HG02840 (cell line): ENCODE measurements at regions not wholly inside any gene's neighbourhood (a gene's known extent, or its start where the extent isn't known, plus 50 kb on each side); places are given as distances from the start of the nearest gene placed in this dataset.
"Not testable (repeated sequence)": the region's sequence is repeated elsewhere in the genome, so short reads cannot be mapped to it uniquely, and the experiment has no call there.

ENCODE experiments used
- ATAC-seq: cut with Tn5 transposase; IDR thresholded peaks from one replicate; pipeline ENCODE4 v1.9.1; 2021; ENCODE audit warnings: mild to moderate bottlenecking, moderate library complexity, moderate number of reproducible peaks; ENCODE audit not compliant: unreplicated experiment, low FRiP score

DNA sequence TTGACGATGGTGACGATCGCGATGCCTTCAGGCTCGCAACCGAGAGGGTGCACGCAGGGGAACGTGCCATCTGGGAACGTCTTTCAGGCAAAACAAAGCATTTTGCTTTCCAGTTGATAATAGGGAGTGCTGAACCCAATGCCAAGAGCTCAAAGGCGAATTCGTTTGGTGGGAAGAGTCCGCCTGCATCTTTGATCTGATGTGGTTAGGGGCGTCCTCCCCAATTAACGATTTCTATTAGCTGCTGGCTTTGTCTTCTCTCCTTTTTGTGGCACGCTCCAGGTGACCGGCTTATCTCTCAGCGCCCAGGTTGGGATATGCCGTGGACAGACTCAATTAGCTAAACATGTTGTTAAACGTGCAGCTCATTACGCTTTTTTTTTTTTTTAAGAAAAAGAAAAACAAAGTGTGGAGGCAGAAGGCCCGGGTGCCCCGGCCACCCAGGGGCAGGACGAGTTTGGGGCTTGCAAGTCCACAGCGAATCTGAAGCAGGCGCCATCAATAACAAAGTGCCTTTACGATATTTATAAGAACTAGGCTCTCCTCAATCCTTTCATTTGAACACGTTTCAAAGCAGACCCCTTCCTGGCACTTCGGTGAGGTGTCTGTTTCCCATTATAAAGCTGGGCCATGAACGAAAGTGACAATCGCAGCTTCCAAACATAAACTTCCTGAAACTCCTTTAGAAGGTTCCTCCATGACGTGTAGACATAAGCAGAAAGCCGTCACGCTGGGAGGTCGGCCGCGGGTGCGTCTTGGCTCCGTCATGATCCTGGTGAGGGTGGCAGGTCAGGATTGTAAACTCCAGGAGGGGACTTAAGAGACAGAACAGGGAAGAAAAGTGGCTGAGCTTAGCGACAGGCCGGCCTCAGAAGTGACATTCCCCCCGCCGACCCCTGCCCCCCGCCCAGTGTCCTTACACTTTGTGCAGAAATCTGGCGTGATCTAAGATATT lies 155.3 kb downstream of the LAT start:
- not testable (repeated sequence) for ATAC-seq

- ATAC-seq: no peak
These were observed 154.5 kb downstream of the LAT start for GRCh38 chr16:29139261-29139802.

DNA sequence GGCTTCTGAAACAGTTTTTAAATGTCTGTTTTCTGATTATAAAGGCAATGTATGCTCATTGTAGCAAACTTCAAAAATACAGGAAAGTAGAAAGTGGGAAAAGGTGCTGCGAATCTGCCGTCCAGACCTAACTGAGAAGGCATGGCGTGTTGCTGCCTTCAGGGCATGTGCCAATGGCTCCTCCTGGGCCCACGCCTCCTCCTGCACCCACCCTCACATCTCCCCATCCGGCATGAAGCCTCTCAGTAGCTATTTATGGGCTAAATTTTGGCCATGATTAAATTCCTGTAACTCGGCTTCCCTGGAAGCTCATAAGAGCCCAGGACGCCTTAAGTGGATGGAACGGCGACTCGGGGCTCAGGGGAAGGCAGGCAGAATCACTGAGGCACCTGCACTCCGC lies 153.8 kb downstream of the LAT start:
- not testable (repeated sequence) for ATAC-seq

DNA sequence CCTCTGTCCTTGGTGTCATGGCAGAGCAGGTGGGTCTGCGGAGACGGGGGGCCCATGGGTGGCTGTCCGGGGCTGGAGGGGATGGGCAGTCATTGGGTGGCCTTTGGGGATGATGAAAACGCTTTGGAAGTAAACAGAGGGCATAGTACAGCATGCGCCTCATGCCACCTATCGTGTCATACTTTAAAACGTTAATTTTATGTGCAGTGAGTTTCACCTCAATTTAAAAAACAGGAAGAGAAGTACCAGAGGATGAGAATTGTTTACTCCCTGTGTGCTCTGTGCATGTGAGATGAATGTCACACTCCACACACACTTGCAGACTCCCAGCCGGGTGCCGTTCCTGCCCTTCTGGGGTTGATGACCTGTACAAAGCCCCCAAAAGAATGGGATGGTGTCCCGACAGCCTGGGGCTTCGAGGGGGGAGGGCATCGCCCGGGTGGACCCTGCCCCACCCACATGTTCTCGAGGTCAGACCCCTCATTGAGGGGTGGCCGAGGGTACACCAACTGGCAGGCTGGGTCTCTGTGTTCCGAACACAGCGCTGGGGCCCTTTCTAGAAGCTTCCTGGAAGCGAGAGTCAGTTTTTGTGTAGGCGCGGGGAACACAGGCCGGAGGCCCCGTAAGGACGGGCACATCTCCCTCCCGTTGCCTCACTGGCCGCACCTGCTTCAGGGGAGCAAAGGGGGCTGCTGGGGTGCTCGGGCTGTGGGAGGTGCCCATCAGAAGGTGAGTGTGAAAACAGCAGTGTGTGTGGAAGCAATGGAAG lies 153.2 kb downstream of the LAT start:
- not testable (repeated sequence) for ATAC-seq

GRCh38 chr16:29137461-29137860 lies 152.6 kb downstream of the LAT start:
- not testable (repeated sequence) for ATAC-seq

DNA sequence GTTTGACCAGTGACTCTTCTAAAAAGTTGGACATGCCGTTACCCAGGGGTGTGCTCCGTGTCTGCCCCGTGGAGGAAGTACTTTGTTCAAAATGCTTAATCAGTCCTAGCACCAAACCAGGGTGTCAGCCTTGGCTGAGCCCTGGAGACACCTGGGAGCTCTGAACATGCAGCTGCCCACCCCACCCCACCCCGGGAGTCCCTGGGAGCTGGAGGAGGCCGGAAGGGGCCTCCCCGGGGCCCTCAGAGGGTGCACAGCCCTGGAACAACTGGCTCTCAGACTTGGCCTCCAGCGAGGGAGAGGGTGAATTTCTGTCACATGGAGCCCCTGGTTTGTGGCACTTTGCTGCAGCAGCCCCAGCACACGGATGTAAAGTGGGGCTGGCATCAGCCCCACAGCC lies 152.1 kb downstream of the LAT start:
- not testable (repeated sequence) for ATAC-seq

DNA sequence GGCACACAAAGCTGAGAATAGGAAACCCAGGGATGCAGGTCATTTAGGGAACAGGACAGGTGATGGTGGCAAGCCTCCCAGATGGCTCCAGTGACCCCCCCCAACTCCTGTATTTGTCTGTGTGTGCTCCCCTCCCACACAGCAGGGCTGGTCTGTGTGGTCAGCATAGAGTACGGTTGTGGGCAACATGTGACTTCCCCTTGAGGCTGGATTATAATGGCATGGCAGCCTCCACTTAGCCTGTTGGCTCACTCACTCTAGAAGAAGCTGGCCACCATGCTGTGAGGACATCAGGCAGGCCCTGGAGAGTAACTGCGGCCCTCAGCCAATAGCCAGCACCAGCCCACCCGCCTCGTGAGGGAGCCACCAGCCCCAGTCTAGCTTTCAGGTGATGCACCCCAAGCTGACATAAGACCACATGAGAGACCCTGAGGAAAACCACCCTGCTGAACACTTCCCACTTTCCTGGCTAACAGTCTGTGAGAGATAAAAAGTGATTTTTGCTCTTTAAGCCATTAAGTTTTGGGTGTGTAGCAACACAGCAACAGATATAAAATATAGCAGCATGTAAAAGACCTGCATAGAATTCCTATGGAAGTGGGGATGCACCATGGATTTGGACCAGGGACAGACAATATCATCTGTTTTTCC lies 151.3 kb downstream of the LAT start:
- ATAC-seq: not testable (repeated sequence)

DNA sequence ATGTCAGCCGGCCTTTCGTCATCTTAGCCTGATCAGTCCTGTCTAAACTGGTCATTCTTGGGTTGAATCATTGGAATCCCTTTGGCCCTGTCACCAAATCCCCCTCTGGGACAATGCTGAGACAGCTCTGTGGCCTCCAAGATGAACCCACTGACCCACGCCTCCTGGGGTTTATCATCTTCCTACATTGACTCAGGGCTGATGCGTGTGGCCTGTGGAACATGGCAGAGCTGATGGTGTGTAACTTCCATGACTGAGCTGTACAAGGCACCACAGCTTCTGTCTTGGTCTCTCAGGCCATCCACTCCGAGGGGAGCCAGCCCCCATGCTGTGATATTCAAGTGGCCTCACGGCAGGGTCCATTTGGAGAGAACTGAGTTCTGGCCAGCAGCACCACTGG lies 150.2 kb downstream of the LAT start:
- ATAC-seq: not testable (repeated sequence)

- not testable (repeated sequence) for ATAC-seq
These were observed 149.0 kb downstream of the LAT start for GRCh38 chr16:29133681-29134430.

DNA sequence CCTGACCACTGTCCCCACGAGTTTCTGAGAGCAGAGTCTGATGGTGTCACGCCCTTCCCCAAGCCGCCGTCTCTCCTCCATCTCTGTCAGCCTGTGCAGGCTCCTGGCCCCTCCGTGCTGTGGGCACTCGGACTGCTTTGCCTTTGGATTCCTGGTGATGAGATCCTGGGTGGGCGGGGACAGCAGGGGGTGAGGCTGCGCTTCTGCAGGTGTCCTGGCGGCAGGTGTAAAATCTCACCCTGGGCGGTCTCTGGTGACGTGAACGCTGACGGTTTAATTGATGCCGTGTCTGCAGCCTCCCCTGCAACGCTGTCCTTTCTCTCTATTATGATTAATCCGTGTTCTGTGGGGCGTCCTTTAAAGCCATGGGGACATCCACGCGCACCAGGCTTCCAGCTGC lies 148.0 kb downstream of the LAT start:
- not testable (repeated sequence) for ATAC-seq

- ATAC-seq: not testable (repeated sequence)
These were observed 147.6 kb downstream of the LAT start for GRCh38 chr16:29132444-29132843.

- ATAC-seq: not testable (repeated sequence)
These were observed 146.3 kb downstream of the LAT start for GRCh38 chr16:29130901-29131851.

- not testable (repeated sequence) for ATAC-seq
These were observed 145.4 kb downstream of the LAT start for GRCh38 chr16:29130131-29130711.

DNA sequence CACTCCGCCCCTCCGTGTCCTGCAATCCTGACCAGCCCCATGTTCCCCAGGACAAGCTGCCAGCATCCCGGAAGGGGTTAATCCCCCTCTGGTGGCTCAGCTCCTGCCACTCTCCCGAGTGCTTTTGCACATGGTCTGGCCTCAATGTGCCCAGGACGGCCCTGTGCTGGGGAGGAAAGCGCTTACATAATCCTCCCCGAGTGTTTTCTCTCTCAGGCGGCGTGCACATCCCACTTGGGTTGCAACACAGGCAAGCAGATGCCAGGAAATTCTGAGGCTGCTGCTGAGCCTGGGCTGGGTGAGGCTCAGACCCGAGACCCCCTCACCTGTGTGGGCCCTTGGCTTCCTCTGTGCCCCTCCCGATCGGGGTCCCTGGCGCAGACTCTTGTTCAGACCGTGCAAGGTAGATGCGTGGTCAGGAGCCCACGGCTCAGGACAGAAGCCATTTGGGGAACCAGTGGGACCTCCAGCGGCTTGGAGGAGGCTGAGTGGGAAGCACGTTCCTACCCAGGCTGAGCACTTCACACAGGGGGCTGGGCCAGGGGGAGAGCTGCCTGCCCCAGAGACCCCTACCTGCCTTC lies 144.7 kb downstream of the LAT start:
- not testable (repeated sequence) for ATAC-seq

- not testable (repeated sequence) for ATAC-seq
These were observed 144.0 kb downstream of the LAT start for GRCh38 chr16:29128732-29129457.

DNA sequence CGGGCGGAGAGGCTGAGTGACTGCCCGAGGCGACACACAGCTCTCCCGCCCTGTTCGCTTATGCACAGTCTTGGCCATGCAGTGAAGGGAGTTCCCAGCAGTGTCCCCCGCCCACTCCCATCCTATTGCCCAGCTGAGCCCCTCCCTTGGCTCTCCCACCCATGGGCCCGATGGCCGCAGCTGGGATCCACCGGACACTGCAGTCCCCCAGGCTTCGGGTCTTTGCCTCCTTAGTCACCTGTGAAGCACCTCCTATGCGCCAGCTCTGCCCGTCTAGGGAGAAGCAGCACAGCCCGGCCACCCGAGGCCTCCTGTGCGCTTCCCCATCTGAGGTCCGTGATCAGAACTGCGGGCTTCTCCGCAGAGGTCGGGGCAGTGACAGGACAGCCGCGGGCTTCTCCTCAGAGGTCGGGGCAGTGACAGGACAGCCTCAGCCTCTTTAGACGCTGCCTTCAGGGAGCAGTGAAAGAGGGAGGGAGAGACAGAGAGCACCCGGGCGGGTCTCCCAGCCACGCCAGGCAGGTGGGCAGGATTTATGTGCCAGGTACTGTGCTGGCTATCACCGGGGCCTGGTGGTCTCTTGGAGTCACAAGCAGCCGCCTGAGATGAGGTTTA lies 143.1 kb downstream of the LAT start:
- not testable (repeated sequence) for ATAC-seq

GRCh38 chr16:29126616-29127015 lies 141.8 kb downstream of the LAT start:
- ATAC-seq: no peak
